ENCODE measurements at regions not wholly inside any gene's neighbourhood (a gene's known extent, or its start where the extent isn't known, plus 50 kb on each side); places are given as distances from the start of the nearest gene placed in this dataset.

DNA sequence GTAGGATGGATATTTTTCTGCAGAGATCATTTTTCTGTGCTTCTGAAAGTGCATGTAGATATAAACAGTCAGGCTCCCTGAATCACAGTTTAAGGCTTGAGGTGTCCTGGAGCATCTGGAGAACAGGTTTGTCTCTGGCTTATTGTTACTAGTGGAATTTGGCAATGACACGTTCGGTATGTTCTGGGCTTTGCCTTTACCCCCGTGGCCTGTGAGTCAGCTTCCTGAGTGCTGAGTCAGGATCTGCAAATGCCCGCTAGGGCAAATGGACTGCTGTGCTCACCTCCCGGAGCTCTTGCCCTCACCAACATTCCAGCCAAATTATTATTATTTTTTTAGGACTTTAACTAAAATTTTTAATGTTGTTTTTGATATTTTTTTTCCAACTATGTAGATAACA is 192.5 kb upstream of the PRSS1 start:
- TF ChIP-seq POLR2AphosphoS5 (IDR thresholded peaks at IDR 0.05; ENCODE audit: low read depth, low read length) (no peak), POLR2A (IDR thresholded peaks at IDR 0.05; ENCODE audit: low read depth, low read length) (no peak)

Measured in GM12892 (cell line).